ENCODE measurements at regions not wholly inside any gene's neighbourhood (a gene's known extent, or its start where the extent isn't known, plus 50 kb on each side); places are given as distances from the start of the nearest gene placed in this dataset.
"Not testable (repeated sequence)": the region's sequence is repeated elsewhere in the genome, so short reads cannot be mapped to it uniquely, and the experiment has no call there.

GRCh38 chrX:45554736-45555135 is 354.1 kb upstream of the DIPK2B start:
- H3K4me3 Mint-ChIP-seq = no peak overlapping the region

GRCh38 chrX:45553417-45553816 is 352.7 kb upstream of the DIPK2B start:
- TF ChIP-seq CTCF (IDR thresholded peaks at IDR 0.05) = no peak
- Mint-ChIP-seq H3K27ac (no peak overlapping the region), H3K27me3 (ENCODE audit: low read depth, poor library complexity) (no peaks in the 10 kb centered on the region), H3K4me1 (no peaks in the 10 kb centered on the region), H3K9me3 (peaks cover 17% of the 10 kb centered on the region), H3K36me3 (ENCODE audit: low read depth) (no peaks in the 10 kb centered on the region), H3K4me3 (no peak overlapping the region)
- no peak for DNase-seq

More at GRCh38 chrX:45554736-45555135, 354.1 kb upstream of the DIPK2B start:
- Mint-ChIP-seq H3K27ac (no peak overlapping the region), H3K36me3 (ENCODE audit: low read depth) (no peaks in the 10 kb centered on the region), H3K27me3 (ENCODE audit: low read depth, poor library complexity) (no peaks in the 10 kb centered on the region), H3K9me3 (peaks cover 14% of the 10 kb centered on the region), H3K4me1 (no peaks in the 10 kb centered on the region)
- TF ChIP-seq CTCF (IDR thresholded peaks at IDR 0.05) = no peak
- no peak for DNase-seq

- H3K4me3 Mint-ChIP-seq; H3K36me3 Mint-ChIP-seq (ENCODE audit: low read depth); H3K27ac Mint-ChIP-seq; H3K4me1 Mint-ChIP-seq; H3K27me3 Mint-ChIP-seq (ENCODE audit: low read depth, poor library complexity); DNase-seq: not testable (repeated sequence)
- H3K9me3 Mint-ChIP-seq = peaks cover 58% of the 10 kb centered on the region
Measured at GRCh38 chrX:45546697-45547096, 346.0 kb upstream of the DIPK2B start.

GRCh38 chrX:45540181-45540580 is 339.5 kb upstream of the DIPK2B start:
- DNase-seq = no peak
- Mint-ChIP-seq H3K4me1 (no peaks in the 10 kb centered on the region), H3K36me3 (ENCODE audit: low read depth) (no peaks in the 10 kb centered on the region), H3K27ac (no peak overlapping the region), H3K9me3 (peaks cover 53% of the 10 kb centered on the region), H3K27me3 (ENCODE audit: low read depth, poor library complexity) (peaks cover 3% of the 10 kb centered on the region), H3K4me3 (no peak overlapping the region)
- TF ChIP-seq CTCF (IDR thresholded peaks at IDR 0.05) = no peak

GRCh38 chrX:45537936-45538335 is 337.3 kb upstream of the DIPK2B start:
- Mint-ChIP-seq H3K9me3 (peaks cover 56% of the 10 kb centered on the region), H3K4me1 (no peaks in the 10 kb centered on the region), H3K27ac (no peak overlapping the region), H3K36me3 (ENCODE audit: low read depth) (no peaks in the 10 kb centered on the region), H3K27me3 (ENCODE audit: low read depth, poor library complexity) (peaks cover 3% of the 10 kb centered on the region), H3K4me3 (no peak overlapping the region)
- TF ChIP-seq CTCF (IDR thresholded peaks at IDR 0.05) = no peak
- DNase-seq = no peak

GRCh38 chrX:45527834-45528233 is 327.2 kb upstream of the DIPK2B start:
- Mint-ChIP-seq H3K36me3 (ENCODE audit: low read depth) (no peaks in the 10 kb centered on the region), H3K27ac (no peak overlapping the region), H3K4me1 (peaks cover 5% of the 10 kb centered on the region), H3K4me3 (no peak overlapping the region), H3K27me3 (ENCODE audit: low read depth, poor library complexity) (peaks cover 4% of the 10 kb centered on the region), H3K9me3 (peaks cover 30% of the 10 kb centered on the region)
- DNase-seq = no peak
- no peak for TF ChIP-seq CTCF (IDR thresholded peaks at IDR 0.05)
